Caco-2 (cell line): ENCODE measurements at regions not wholly inside any gene's neighbourhood (a gene's known extent, or its start where the extent isn't known, plus 50 kb on each side); places are given as distances from the start of the nearest gene placed in this dataset.

Experiments used
- BruUV-seq: library from RNA; stranded (reverse); fragments of 400-500 nt; replicated peaks from 2 replicates; lab custom pipeline; 2021; lab: Mats Ljungman, UMichigan
- CTCF ChIA-PET: fragments of 300-600 bp; sonication (Branson Sonifier 250); formaldehyde crosslinking; loops from one replicate; lab custom pipeline; 2022; ENCODE audit warnings: antibody characterized with exemption; lab: Charles Lee
- POLR2A ChIA-PET: fragments of 300-600 bp; sonication (Branson Sonifier 250); formaldehyde crosslinking; loops from one replicate; lab custom pipeline; 2022; ENCODE audit warnings: antibody characterized with exemption; lab: Charles Lee
- DNase-seq, 2 experiments: peaks; one replicate each; pipeline versions ENCODE4 v3.0.0 to v3.0.0-alpha.2; 2020 to 2022
- H3K27me3 ChIP-seq: replicated peaks from 2 replicates; pipeline ENCODE4 v1.6.0; 2011; ENCODE audit warnings: low read length; ENCODE audit not compliant: control insufficient read depth, insufficient read depth
- H3K36me3 ChIP-seq: 2 replicates; pipeline ENCODE4 v1.5.1; 2011; ENCODE audit warnings: low read length; ENCODE audit not compliant: control insufficient read depth, insufficient read depth
- H3K4me1 ChIP-seq: fragments of 250-450 bp; sonication (Bioruptor Pico); 2 replicates; pipeline ENCODE4 v1.5.1; 2020; ENCODE audit warnings: mild to moderate bottlenecking
- H3K4me3 ChIP-seq: 2 replicates; pipeline ENCODE4 v1.5.1; 2011; ENCODE audit warnings: low read depth, mild to moderate bottlenecking, control low read depth, low read length
- H3K9me3 ChIP-seq: fragments of 250-450 bp; sonication (Bioruptor Pico); 2 replicates; pipeline ENCODE4 v1.5.1; 2020; ENCODE audit warnings: mild to moderate bottlenecking, moderate library complexity
- H3K27ac Mint-ChIP-seq: one replicate; pipeline ENCODE4 v1.8.0; 2022; ENCODE audit warnings: mixed read lengths; ENCODE audit not compliant: unreplicated experiment
- H3K27me3 Mint-ChIP-seq: one replicate; pipeline ENCODE4 v1.8.0; 2022; ENCODE audit warnings: mixed read lengths; ENCODE audit not compliant: insufficient read depth, unreplicated experiment
- H3K36me3 Mint-ChIP-seq: one replicate; pipeline ENCODE4 v1.8.0; 2022; ENCODE audit warnings: mild to moderate bottlenecking, mixed read lengths; ENCODE audit not compliant: insufficient read depth, unreplicated experiment
- H3K4me1 Mint-ChIP-seq: one replicate; pipeline ENCODE4 v1.8.0; 2022; ENCODE audit warnings: low read depth, mixed read lengths; ENCODE audit not compliant: unreplicated experiment
- H3K4me3 Mint-ChIP-seq: one replicate; pipeline ENCODE4 v1.8.0; 2022; ENCODE audit warnings: mild to moderate bottlenecking, moderate library complexity, mixed read lengths; ENCODE audit not compliant: unreplicated experiment
- H3K9me3 Mint-ChIP-seq: one replicate; pipeline ENCODE4 v1.8.0; 2022; ENCODE audit warnings: mixed read lengths; ENCODE audit not compliant: unreplicated experiment
- intact Hi-C: fragments of 100-400 bp; cut with micrococcal nuclease; formaldehyde crosslinking; loops from one replicate; pipeline ENCODE4 v1.10.0; 2022; ENCODE audit not compliant: unreplicated experiment
- TF ChIP-seq, protein P1 (sequence below), 2 experiments: fragments of 200-600 bp in 1 of 2; IDR thresholded peaks; 1 replicate in 1 of 2; 2 replicates in 1 of 2; pipeline versions ENCODE4 v1.5.1 to v1.8.0; 2011 to 2022; ENCODE audit warnings: antibody characterized with exemption in 1 of 2, control low read depth in 1 of 2, inconsistent platforms in 1 of 2, low read depth in 1 of 2, low read length in 1 of 2, mild to moderate bottlenecking in 1 of 2, moderate library complexity in 1 of 2; ENCODE audit not compliant: insufficient read depth in 1 of 2, severe bottlenecking in 1 of 2, unreplicated experiment in 1 of 2

DNA sequence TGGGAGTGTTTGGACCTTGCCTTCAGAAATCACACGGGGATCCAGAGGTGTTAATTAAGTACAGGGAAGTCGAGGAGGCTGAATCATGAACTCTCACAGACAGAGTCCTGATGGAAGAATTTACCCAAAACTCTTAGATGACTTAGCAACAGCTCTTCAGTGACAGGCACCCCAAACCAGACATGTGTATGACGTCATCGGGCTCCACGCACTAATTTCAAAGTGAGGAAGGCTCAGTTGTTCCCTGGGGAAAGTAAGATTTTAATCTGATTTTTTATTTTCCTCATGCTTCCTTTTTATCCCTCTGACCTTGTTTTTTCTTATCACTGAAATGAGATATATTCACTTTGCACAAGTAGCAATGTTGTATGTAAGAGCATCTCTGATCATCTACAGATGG is 1363.5 kb downstream of the AACS start:
- Histone ChIP-seq H3K27me3 (no peaks in the 10 kb centered on the region), H3K36me3 (no peaks in the 10 kb centered on the region), H3K9me3 (no peaks in the 10 kb centered on the region), H3K4me1 (no peaks in the 10 kb centered on the region), H3K4me3 (no peak overlapping the region)
- no peak for DNase-seq
- H3K36me3 Mint-ChIP-seq: no peaks in the 10 kb centered on the region
- H3K27ac Mint-ChIP-seq: no peak overlapping the region
- CTCF ChIA-PET: no interaction called here
- no peaks in the 10 kb centered on the region for H3K9me3 Mint-ChIP-seq
- POLR2A ChIA-PET: no interaction called here
- intact Hi-C loops: no loop called here
- H3K4me1 Mint-ChIP-seq: no peaks in the 10 kb centered on the region
- BruUV-seq: no TSS peak
- TF ChIP-seq, protein P1, sequence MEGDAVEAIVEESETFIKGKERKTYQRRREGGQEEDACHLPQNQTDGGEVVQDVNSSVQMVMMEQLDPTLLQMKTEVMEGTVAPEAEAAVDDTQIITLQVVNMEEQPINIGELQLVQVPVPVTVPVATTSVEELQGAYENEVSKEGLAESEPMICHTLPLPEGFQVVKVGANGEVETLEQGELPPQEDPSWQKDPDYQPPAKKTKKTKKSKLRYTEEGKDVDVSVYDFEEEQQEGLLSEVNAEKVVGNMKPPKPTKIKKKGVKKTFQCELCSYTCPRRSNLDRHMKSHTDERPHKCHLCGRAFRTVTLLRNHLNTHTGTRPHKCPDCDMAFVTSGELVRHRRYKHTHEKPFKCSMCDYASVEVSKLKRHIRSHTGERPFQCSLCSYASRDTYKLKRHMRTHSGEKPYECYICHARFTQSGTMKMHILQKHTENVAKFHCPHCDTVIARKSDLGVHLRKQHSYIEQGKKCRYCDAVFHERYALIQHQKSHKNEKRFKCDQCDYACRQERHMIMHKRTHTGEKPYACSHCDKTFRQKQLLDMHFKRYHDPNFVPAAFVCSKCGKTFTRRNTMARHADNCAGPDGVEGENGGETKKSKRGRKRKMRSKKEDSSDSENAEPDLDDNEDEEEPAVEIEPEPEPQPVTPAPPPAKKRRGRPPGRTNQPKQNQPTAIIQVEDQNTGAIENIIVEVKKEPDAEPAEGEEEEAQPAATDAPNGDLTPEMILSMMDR (IDR thresholded peaks at IDR 0.05; ENCODE audit: insufficient read depth in 1 of 2, low read depth in 1 of 2, low read length in 1 of 2, severe bottlenecking in 1 of 2, unreplicated experiment in 1 of 2): no peak
- no peaks in the 10 kb centered on the region for H3K27me3 Mint-ChIP-seq
- H3K4me3 Mint-ChIP-seq: no peak overlapping the region

DNA sequence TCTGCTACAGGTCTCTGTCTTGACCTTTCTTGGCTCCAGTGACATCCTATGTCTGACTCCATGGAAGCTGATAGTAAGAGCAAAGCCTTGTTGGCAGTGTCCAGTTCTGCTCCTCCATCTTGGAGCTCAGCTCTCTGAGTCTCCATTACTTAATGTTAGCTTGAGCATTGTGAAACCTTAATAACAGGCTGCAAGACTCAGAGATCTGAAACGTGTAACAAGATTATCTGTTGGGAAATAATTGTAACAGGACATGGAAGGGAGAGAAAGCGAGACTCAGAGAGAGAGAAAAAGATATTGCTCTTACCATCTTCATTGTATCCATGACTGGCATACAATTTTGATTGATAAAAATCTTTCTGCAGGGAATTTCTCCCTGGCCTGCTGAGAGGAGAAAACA is 1365.7 kb downstream of the AACS start:
- Histone ChIP-seq H3K27me3 (no peaks in the 10 kb centered on the region), H3K4me1 (no peaks in the 10 kb centered on the region), H3K36me3 (no peaks in the 10 kb centered on the region), H3K9me3 (no peaks in the 10 kb centered on the region), H3K4me3 (no peak overlapping the region)
- Mint-ChIP-seq H3K4me1 (no peaks in the 10 kb centered on the region), H3K9me3 (no peaks in the 10 kb centered on the region), H3K36me3 (no peaks in the 10 kb centered on the region), H3K27ac (no peak overlapping the region), H3K4me3 (no peak overlapping the region), H3K27me3 (no peaks in the 10 kb centered on the region)
- TF ChIP-seq, protein P1 (IDR thresholded peaks at IDR 0.05; ENCODE audit: insufficient read depth in 1 of 2, low read depth in 1 of 2, low read length in 1 of 2, severe bottlenecking in 1 of 2, unreplicated experiment in 1 of 2): no peak
- no peak for DNase-seq
- no TSS peak for BruUV-seq
- ChIA-PET CTCF (no interaction called here), POLR2A (no interaction called here)
- intact Hi-C loops: no loop called here

DNA sequence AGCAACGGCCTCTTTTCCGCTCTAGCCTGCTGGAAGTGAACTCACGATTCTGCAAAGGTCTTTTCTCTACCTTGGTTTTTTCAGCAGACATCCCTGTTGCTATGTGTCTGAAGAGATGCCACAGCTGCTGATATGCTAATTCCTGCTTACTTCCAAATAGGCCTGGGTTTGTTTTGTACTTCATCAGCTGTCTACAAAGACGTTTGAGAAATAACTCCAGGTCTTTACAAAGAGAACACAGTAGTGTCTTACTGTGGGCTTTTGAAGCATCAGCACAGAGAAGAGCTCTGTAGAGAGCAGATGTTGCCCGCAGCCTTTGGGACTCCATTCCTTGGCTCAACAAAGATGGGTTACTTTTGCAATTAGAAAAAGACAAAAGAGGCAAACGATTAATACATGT is 1366.5 kb downstream of the AACS start:
- Mint-ChIP-seq H3K9me3 (no peaks in the 10 kb centered on the region), H3K4me3 (no peak overlapping the region), H3K36me3 (no peaks in the 10 kb centered on the region), H3K27me3 (peaks cover 2% of the 10 kb centered on the region), H3K4me1 (no peaks in the 10 kb centered on the region), H3K27ac (no peak overlapping the region)
- no peaks in the 10 kb centered on the region for H3K4me1 ChIP-seq
- TF ChIP-seq, protein P1 (IDR thresholded peaks at IDR 0.05; ENCODE audit: insufficient read depth in 1 of 2, low read depth in 1 of 2, low read length in 1 of 2, severe bottlenecking in 1 of 2, unreplicated experiment in 1 of 2): no peak
- ChIA-PET CTCF (no interaction called here), POLR2A (no interaction called here)
- H3K36me3 ChIP-seq: no peaks in the 10 kb centered on the region
- H3K9me3 ChIP-seq: no peaks in the 10 kb centered on the region
- BruUV-seq: no TSS peak
- H3K27me3 ChIP-seq: no peaks in the 10 kb centered on the region
- H3K4me3 ChIP-seq: no peak overlapping the region
- intact Hi-C loops: no loop called here
- no peak for DNase-seq
